Fibroblast of skin of right biceps (primary cell): ENCODE measurements at regions not wholly inside any gene's neighbourhood (a gene's known extent, or its start where the extent isn't known, plus 50 kb on each side); places are given as distances from the start of the nearest gene placed in this dataset.
A peak's percentile ranks its signal among the peaks of the same experiment; 100 is the strongest.

Source experiments
- DNase-seq: peaks from one replicate; pipeline ENCODE4 v3.0.0-alpha.2; 2013

- DNase-seq, result no peak
Measured at GRCh38 chr12:107226126-107226525, 132.8 kb upstream of the CRY1 start.

GRCh38 chr12:107228076-107228475 lies 134.7 kb upstream of the CRY1 start:
- no peak for DNase-seq

DNA sequence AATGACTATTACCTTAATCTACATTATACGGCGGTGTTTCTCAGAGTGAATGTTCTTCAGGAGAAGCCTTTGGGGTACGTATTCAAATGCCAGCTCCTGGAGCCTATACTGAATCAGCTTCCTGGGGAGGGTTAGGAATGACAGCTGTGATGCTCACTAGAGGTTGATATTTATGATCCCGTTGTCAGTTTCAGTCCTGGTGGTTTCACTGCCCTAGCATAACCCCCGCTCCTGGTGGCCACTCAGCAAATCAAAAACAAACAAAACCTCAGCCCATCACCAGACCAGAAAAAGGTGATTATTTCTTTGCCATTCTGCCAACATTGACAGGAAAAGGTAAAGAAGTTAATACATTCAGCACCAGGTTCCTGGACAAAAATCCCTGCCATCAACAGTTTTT lies 136.5 kb upstream of the CRY1 start:
- no peak for DNase-seq

- DNase-seq, result no peak
Measured at GRCh38 chr12:107231303-107231702, 138.0 kb upstream of the CRY1 start.

DNA sequence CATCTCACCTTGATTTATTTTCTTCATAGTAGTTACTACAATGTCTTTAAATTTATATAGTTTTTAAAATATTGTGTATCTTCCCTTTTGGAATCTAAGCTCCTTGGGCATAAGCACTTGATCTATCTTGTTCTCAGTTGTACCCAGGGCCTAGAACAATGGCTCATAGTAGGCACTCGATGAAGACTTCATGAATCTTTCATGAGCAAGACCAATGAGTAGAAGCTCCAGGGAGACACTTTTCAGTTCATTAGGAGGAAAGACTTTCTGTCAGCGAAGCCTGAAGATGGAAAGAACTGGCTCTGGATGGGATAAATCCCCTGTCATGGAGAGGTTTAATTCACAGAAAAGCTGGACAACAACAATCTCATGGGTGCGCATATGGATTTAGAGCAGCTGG lies 140.2 kb upstream of the CRY1 start:
- no peak for DNase-seq

DNA sequence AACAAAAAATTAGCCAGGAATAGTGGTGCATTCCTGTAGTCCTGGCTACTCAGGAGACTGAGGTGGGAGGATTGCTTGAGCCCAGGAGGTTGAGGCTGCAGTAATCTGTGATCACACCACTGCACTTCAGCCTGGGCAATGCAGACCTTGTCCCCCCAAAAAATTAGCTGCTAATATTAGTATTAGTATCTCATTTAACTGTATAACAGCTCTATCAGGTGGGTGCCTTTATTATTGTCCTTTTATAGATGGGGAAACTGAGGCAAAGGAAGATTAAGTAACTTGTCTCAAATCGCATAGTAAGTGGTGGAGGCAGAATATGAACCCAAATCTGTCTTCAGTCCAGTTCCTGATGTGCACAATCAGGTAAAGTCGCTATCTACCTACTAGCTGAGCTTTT lies 142.3 kb upstream of the CRY1 start:
- no peak for DNase-seq

- DNase-seq, result peak; percentile 60
Measured at GRCh38 chr12:107236824-107237511, 143.6 kb upstream of the CRY1 start.

DNA sequence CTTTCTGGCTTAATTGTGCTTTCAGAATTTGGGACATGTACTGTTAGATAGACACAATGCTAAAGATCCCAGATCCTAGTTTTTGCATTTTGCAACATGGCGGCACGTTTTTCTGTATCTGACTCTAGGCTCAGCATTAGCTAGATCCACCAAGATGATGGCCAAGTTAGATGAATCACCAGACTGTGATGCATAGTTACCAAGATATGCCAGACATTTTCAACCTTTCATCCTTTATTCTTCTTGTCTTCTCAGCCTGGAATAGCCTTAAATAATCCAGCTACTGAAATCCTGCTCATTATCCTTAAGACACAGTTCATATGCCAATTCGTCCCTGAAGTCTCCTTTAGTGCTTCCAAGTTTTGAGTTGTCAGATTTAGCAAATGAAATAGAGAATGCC lies 144.9 kb upstream of the CRY1 start:
- DNase-seq, result peak; percentile 30

DNA sequence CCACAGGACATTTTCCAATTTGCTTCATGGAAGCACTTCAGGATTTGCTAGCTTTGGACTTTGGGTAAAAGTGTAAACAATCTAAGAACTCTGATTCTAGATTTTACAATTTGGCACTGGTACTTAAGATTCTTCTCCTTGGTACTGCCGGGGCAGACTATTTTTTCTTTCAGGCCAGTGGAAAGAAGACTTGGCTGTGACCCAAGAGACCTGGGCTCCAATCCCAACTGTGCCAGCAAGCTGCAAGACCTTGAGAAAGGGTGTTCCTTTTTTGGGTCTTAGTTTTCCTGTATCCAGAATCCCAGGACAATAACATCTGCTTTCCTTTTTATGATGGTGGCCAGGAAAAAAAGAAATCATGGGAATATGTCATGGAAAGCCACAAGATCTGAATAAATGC lies 148.1 kb upstream of the CRY1 start:
- DNase-seq, result no peak

DNA sequence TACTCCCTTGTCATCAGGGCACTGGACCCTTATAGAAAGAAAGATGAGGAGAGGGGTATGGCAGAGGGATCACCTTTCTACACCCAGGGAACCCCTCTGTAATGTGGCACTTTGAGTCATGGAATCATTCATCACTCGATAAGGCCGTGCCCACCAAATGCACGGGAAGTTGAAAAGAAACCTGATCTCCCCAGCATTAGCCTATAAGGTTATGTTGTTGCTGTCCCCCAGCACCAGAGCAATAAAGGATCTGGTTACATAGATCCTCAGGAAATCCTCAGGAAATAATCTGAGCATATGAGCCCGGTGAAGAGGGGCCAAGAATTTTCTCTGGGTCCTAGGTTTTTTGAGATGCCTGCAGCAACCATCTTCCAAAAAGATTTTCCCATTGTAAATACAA lies 148.8 kb upstream of the CRY1 start:
- peak; percentile 13 for DNase-seq

DNA sequence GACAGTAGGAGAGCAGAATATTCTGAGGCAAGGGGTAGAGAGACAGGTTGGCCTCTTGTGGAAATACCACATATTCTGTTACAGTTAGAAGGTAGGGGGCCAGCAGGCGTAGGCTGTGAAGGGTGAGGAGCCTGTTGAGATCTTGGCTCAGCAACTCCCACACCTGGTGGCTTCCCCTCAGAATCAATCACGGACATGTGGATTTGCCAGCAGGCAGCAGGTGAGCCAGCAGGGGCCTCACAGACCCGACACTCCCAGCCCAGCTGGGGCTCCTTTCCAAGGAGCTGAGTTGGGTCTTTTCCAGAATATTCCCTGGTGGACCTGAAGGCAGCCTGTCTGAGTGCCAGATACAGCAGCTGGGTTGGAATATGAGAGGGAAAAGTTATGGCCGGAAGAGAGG lies 150.0 kb upstream of the CRY1 start:
- DNase-seq, result no peak

GRCh38 chr12:107244584-107244983 lies 151.2 kb upstream of the CRY1 start:
- DNase-seq, result no peak

DNA sequence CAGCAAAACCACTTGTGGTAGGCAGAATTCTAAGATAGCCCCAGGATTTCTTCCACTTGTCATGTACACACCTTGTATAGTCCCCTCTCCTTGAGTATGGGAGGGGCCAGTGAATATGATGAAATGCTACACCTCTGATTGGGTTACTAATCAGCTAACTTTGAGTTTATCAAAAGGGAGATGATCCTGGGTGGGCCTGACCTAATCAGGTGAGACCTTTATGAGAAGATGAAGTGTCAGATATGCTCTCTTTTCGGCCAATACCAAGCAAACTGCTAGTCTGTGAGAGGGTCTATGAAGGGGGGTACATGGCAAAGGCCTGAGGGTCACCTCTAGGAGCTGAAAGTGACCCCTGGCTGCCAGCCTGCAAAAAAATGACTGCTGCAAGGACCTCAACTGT lies 154.3 kb upstream of the CRY1 start:
- DNase-seq, result no peak

GRCh38 chr12:107248187-107248586 lies 154.8 kb upstream of the CRY1 start:
- no peak for DNase-seq

DNA sequence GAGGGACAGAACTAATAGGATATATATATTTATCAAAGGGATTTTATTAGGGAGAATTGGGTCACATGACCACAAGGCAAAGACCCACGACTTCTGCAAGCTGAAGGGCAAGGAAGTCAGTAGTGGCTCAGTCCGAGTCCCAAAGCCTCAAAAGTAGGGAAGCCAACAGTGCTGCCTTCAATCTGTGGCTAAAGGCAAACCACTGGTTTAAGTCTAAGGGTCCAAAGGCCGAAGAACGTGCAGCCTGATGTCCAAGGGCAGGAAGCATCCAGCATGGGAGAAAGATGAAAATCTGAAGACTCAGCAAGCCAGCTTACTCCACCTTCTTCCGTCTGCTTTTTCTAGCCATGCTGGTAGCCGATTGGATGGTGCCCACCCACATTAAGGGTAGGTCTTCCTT lies 157.9 kb upstream of the CRY1 start:
- no peak for DNase-seq

- no peak for DNase-seq
Measured at GRCh38 chr12:107253361-107253760, 160.0 kb upstream of the CRY1 start.

- DNase-seq, result no peak
Measured at GRCh38 chr12:107254258-107254856, 161.0 kb upstream of the CRY1 start.

DNA sequence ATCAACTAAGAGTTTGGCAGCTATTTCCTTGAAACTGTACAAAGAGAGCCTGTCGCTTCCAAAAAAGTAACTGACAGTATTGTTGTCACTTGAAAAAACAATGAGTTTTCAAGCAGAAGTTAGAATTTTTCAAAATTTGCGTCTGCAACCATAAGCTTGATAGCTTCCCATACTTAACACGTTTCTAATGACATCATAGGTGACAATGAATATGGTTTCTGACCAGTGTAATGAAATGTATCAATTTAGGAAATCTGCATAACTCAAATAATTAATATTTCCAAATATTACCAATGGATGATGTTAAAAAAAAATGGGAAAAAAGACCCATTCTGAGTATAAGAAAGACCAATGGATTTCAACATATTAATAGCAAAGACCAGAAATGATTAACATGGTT lies 165.4 kb upstream of the CRY1 start:
- no peak for DNase-seq

DNA sequence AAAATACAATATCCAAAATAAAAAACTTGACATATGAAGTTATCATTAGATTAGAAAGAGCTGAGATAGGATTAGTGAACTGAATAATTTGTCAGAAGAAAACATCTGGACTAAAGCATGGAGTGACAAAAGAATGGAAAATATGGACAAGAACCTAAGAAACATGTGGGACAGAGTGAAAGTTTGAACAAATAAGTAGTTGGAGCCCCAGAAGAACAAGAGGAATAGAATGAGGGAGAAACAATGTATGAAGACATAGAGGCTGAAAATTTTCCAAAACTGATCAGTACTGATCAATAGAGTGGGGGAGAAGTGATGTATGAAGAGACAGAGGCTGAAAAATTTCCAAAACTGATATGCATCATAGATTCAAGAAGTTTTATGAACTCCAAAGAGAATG lies 170.6 kb upstream of the CRY1 start:
- DNase-seq, result no peak

- no peak for DNase-seq
Measured at GRCh38 chr12:107264667-107265066, 171.3 kb upstream of the CRY1 start.

DNA sequence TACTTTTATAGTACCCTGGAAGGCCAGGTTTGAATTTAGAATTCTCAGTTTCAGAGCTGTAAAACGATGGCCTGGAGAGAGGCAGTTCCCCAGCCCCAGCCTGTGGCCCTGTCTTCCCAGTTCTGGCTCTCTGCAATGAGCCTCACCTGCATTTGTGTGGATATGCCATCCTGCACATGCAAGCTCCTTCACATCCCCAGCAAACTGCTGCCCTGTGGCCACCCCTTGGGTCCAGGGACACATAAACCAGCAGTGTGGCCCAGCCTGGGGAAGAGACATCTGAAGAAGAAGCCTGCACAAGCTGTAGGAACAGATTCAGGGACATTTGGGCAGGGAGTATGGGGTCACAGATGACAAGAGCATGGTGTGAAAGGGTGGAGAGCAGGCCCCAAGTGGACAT lies 174.3 kb upstream of the CRY1 start:
- no peak for DNase-seq

- DNase-seq, result no peak
Measured at GRCh38 chr12:107271523-107271922, 178.2 kb upstream of the CRY1 start.

- no peak for DNase-seq
Measured at GRCh38 chr12:107275530-107275929, 182.2 kb upstream of the CRY1 start.

DNA sequence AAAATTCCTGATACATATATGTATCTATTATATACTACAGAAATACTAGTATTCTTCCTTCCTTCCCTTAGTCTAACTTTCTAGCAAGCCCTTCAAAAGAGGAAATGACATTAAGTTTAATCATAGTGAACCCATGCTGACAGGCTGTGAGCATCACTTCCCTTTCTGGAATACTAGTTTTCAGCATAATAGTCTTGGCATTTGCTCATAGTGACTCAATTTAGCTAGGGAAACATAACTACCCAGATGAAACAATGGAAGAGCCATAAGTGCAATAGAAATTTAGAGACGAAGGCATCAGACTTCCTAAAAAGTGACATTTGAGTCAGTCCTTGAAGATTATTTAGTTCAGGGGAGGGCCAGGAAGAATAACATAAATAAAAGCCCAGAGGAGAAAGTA lies 184.5 kb upstream of the CRY1 start:
- peak; percentile 80 for DNase-seq

DNA sequence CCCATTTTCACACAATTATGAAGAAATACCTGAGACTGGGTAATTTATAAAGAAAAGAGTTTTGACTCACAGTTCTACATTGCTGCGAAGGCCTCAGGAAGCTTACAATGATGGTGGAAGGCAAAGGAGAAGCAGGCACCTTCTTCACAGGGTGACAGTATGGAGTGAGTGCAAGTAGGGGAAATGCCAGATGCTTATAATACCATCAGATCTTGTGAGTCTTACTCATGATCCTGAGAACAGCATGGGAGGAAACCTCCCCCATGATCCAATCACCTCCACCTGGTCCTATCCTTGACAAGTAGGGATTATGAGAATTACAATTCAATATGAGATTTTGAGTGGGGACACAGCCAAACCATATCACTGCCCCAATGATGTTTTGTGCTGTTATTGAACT lies 189.3 kb upstream of the CRY1 start:
- no peak for DNase-seq
